GM12801 (cell line): ENCODE measurements at regions not wholly inside any gene's neighbourhood (a gene's known extent, or its start where the extent isn't known, plus 50 kb on each side); places are given as distances from the start of the nearest gene placed in this dataset.

Experiments used
- TF ChIP-seq, protein P1 (sequence below): IDR thresholded peaks from one replicate; pipeline ENCODE4 v1.5.1; 2011; ENCODE audit warnings: control low read depth; ENCODE audit not compliant: insufficient read length; ENCODE audit errors: extremely low read depth

DNA sequence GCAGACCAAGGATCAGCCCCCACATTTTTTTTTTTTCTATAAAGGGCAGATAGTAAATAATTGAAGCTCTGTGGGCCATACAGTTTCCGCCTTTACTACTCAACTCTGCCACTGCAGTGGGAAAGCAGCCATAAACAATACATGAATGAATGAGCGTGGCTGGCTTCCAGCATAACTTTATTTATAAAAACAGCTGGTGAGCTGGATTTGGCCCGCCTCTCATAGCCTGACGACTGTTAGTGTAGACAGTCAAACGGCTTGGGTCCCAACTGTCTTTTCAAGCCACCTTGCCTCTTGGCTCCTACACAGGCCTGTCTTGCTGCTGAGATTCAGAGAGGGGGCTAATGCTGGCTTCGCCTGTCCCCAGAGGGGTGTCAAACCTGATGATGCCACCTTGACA is 169.8 kb upstream of the GPR26 start:
- TF ChIP-seq, protein P1, sequence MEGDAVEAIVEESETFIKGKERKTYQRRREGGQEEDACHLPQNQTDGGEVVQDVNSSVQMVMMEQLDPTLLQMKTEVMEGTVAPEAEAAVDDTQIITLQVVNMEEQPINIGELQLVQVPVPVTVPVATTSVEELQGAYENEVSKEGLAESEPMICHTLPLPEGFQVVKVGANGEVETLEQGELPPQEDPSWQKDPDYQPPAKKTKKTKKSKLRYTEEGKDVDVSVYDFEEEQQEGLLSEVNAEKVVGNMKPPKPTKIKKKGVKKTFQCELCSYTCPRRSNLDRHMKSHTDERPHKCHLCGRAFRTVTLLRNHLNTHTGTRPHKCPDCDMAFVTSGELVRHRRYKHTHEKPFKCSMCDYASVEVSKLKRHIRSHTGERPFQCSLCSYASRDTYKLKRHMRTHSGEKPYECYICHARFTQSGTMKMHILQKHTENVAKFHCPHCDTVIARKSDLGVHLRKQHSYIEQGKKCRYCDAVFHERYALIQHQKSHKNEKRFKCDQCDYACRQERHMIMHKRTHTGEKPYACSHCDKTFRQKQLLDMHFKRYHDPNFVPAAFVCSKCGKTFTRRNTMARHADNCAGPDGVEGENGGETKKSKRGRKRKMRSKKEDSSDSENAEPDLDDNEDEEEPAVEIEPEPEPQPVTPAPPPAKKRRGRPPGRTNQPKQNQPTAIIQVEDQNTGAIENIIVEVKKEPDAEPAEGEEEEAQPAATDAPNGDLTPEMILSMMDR, result no peak

DNA sequence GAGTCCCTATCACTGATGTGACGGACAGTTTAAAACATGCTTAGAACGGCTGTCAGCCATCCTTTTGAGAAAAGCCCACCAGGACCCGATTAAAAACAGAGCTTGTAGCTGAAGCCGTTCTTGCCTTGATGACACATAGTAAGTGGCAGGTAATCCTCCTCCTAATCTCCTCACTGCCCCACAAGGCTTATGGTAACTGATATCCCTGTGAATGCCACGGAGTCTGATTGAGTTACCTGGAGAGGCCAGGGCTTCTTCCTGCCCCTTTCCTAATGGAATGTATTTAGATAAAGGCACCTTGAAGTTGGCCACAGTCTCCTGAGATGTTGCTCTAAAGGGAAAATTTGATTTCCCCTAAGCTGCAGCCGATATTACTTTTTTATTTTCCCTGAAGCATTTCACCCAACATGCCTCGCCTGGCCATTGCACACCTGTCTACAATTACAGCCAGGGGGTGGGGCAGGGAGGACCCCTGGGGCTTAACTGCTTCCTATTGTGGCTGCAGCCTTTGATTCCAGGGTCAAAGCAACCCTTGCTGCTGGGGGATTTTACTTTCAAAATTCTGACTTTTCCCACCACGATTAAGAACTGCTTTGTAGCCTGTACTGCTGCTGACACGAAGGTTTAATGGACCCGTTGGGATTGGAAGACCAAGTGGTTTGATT is 169.0 kb upstream of the GPR26 start:
- TF ChIP-seq, protein P1, result no peak

DNA sequence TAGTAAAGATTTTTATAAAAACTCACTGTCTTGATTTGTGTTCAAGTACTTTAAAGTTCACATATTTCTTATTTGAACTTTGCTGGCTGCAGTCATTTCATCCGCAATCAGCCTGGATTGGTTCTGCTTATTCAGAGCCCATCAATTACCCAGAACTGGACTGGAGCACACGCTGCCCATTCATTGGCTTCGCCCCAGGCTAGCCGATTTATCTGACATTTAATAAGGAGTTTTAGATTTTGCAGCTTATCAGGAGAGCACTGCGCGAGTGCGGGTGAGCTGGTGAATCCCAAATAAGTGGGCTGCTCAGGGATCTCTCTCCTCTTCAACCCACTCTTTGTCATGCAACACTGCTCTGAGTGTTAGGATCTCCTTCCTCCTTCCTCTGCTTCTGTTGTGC is 166.0 kb upstream of the GPR26 start:
- TF ChIP-seq, protein P1, result no peak

DNA sequence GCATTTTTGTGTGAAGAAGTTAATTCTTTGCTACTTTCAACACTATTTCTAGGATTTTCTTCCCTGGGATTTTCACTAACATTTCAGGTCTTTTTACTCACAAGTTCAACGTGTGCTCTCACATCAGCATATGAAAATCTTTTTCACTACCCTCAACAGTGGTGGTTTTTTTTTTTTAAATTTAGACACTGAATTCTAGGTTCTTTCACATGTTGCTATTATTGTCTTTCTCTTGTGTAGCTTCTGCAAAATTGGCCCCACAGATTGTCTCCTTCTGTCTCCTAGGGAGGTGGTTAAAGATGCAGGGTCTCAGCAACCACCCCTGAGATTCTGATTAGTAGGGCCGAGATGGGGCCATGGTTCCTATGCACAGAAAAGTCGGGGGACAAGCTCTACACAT is 165.0 kb upstream of the GPR26 start:
- TF ChIP-seq, protein P1, result no peak

DNA sequence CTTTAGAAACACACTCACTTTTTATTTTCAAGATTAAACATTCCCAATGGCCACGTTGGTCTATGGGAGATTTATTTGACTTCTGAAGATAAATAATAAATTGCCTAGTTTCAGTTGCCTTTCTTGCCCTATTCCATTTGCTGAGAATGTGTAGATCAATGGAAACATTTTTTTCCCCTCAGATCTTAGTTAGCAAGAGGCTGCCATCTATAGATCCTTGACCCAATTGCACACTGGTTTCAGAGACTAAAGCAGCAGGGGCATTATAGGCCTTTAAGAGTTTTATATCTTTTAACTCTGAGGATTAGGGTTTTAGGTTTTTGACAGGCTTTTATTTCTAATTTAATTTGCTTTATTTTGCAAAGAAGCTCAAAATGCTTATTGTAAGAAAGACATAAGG is 163.2 kb upstream of the GPR26 start:
- TF ChIP-seq, protein P1, result no peak

DNA sequence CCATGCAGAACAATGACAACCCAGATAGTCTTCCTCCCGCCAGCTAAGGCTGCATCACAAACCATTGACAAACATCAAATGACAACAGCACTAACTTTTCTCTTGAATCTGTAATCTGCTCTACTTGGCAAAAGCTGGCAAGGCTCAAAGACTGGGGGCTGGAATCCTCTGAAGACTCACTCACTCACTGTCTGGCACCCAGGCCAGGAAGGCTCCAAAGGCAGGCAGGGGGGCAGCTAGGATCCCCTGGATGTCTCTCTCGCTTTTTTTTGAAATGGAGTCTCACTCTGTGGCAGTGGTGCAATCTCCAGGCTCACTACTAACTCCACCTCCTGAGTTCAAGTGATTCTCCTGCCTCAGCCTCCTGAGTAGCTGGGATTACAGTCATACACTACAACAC is 159.7 kb upstream of the GPR26 start:
- TF ChIP-seq, protein P1, result no peak

DNA sequence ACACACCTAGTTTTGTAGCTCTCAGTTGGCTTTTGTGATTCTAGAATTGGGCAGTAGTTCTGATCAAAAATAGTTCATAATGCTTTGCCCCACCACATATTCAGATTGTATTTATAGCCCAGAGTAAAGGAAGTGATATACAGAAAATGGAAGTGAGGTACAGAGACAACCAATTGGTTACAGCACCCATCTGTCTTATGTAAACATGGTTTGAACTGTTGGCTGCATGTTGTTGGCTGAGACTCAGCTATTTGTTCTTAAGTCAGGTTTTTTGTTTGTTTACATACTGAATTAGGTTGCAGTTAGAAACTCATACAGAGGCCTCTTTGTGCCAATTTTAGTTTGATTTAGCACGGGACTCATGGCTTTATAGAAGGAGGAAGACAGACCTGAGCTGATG is 158.9 kb upstream of the GPR26 start:
- TF ChIP-seq, protein P1, result no peak
